ENCODE measurements at regions not wholly inside any gene's neighbourhood (a gene's known extent, or its start where the extent isn't known, plus 50 kb on each side); places are given as distances from the start of the nearest gene placed in this dataset.

GRCh38 chr5:63351164-63351563 is 611.1 kb downstream of the HTR1A start:
- no peak for TF ChIP-seq CTCF (IDR thresholded peaks at IDR 0.05; ENCODE audit: low read depth, low read length)
- no peak for TF ChIP-seq EZH2phosphoT487 (IDR thresholded peaks at IDR 0.05; ENCODE audit: low read depth)
